ENCODE measurements at regions not wholly inside any gene's neighbourhood (a gene's known extent, or its start where the extent isn't known, plus 50 kb on each side); places are given as distances from the start of the nearest gene placed in this dataset.
"Not testable (repeated sequence)": the region's sequence is repeated elsewhere in the genome, so short reads cannot be mapped to it uniquely, and the experiment has no call there.

DNA sequence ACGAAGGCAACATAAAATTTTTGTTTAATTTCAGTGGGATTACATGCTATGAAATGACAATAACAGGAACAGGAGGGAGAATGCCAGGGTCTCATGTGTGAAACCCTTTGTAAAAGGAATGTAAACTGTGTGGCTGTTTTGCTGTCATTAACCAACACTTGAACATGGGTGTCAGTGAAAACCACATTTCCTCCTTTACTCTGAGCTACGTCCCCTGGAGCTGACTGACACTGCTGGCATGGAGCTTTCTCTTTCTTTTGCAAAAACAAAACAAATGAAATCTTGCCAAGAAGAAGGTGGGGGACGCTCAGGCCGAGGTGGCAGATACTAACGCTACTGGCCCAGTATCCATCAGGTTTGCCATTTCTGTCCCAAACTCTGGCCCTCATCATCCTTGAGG is 121.4 kb downstream of the DMRT2 start:
- Histone ChIP-seq H3K4me3 (ENCODE audit: insufficient read length, low read depth) (no peak overlapping the region), H3K9me3 (ENCODE audit: insufficient read depth, low read length) (peaks cover 15% of the 10 kb centered on the region), H3K36me3 (ENCODE audit: insufficient read depth, insufficient read length, low read length) (no peaks in the 10 kb centered on the region), H3K9ac (ENCODE audit: insufficient read length, low read depth) (no peak overlapping the region), H3K27me3 (ENCODE audit: insufficient read depth, insufficient read length) (no peaks in the 10 kb centered on the region), H3K4me1 (ENCODE audit: insufficient read depth, insufficient read length) (no peaks in the 10 kb centered on the region)
- no peak for TF ChIP-seq YY1 (IDR thresholded peaks at IDR 0.05; ENCODE audit: insufficient read depth, insufficient read length)
- no peak for TF ChIP-seq SUZ12 (IDR thresholded peaks at IDR 0.05; ENCODE audit: extremely low read depth, insufficient read depth, insufficient read length)
- no peak for TF ChIP-seq ZNF274 (IDR thresholded peaks at IDR 0.05; ENCODE audit: low read depth, low read length)
- no peak for DNase-seq (ENCODE audit: low read depth, low spot score)

DNA sequence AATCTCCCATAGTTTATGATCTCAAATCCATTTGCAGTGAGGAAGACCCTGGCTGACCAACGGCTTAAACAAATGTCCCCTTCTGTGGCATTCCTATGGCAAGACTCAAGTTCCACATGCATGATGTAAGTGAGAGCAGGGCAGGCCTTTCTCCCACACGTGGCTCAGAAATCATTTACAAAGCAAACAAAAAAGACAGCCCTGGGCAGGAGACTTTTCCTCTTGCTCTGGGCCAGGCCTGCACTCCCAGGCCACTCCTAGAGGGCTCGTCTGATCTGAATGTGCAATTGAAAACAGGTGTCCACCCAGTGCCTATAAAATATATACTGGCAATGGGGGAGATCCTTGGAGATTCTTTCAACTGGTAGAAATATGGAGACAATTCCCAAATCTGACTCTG is 123.1 kb downstream of the DMRT2 start:
- Histone ChIP-seq H3K9me3 (ENCODE audit: insufficient read depth, low read length) (peaks cover 10% of the 10 kb centered on the region), H3K4me1 (ENCODE audit: insufficient read depth, insufficient read length) (no peaks in the 10 kb centered on the region), H3K9ac (ENCODE audit: insufficient read length, low read depth) (no peak overlapping the region), H3K27me3 (ENCODE audit: insufficient read depth, insufficient read length) (no peaks in the 10 kb centered on the region), H3K36me3 (ENCODE audit: insufficient read depth, insufficient read length, low read length) (no peaks in the 10 kb centered on the region), H3K4me3 (ENCODE audit: insufficient read length, low read depth) (no peak overlapping the region)
- no peak for DNase-seq (ENCODE audit: low read depth, low spot score)
- TF ChIP-seq ZNF274 (IDR thresholded peaks at IDR 0.05; ENCODE audit: low read depth, low read length) (no peak), SUZ12 (IDR thresholded peaks at IDR 0.05; ENCODE audit: extremely low read depth, insufficient read depth, insufficient read length) (no peak), YY1 (IDR thresholded peaks at IDR 0.05; ENCODE audit: insufficient read depth, insufficient read length) (no peak)

DNA sequence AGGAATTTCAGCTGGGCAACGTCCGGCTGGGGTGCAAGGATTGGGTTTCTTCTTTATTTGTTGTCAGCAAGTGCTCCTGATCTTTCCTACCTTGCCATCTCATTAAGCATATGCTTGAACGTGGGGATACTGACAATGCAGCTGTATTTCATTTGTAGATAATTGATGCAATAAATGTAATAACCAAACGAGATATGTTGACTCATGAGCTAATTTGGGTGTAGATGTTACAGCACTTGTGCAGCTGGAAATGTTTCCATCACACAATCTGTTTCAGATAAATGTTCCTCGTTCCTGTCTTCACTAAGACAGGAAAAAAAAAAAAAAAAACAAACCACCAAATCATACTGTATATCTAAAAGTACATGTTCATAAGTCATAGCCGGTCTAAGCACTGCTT is 123.8 kb downstream of the DMRT2 start:
- DNase-seq (ENCODE audit: low read depth, low spot score): no peak
- Histone ChIP-seq H3K4me1 (ENCODE audit: insufficient read depth, insufficient read length) (no peaks in the 10 kb centered on the region), H3K9me3 (ENCODE audit: insufficient read depth, low read length) (0 out of 2 replicates have a peak, but pooled peaks cover 6% of the 10 kb centered on the region), H3K36me3 (ENCODE audit: insufficient read depth, insufficient read length, low read length) (no peaks in the 10 kb centered on the region), H3K9ac (ENCODE audit: insufficient read length, low read depth) (no peak overlapping the region), H3K4me3 (ENCODE audit: insufficient read length, low read depth) (no peak overlapping the region), H3K27me3 (ENCODE audit: insufficient read depth, insufficient read length) (no peaks in the 10 kb centered on the region)
- TF ChIP-seq ZNF274 (IDR thresholded peaks at IDR 0.05; ENCODE audit: low read depth, low read length) (no peak), SUZ12 (IDR thresholded peaks at IDR 0.05; ENCODE audit: extremely low read depth, insufficient read depth, insufficient read length) (no peak), YY1 (IDR thresholded peaks at IDR 0.05; ENCODE audit: insufficient read depth, insufficient read length) (no peak)

DNA sequence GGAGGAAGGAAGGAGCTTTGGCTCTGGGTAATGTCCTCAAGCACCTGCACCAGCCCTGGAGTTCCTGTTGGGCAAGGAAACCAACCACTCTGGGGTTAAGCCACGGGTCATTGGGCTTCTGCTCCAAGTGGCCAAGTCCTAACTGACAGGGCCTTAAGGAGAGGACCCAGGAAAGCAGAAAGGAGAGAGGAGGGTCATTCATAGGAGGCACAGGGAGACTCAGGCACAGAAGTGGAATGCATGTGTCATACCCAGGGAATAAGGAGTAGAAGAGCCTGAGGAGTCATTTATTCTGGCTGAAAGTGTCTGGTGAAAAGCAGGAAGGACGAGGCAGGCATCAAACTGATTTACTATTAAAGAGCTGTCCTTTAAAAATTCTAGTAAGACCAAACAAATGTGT is 129.2 kb downstream of the DMRT2 start:
- Histone ChIP-seq H3K4me1 (ENCODE audit: insufficient read depth, insufficient read length) (no peaks in the 10 kb centered on the region), H3K36me3 (ENCODE audit: insufficient read depth, insufficient read length, low read length) (no peaks in the 10 kb centered on the region), H3K4me3 (ENCODE audit: insufficient read length, low read depth) (no peak overlapping the region), H3K27me3 (ENCODE audit: insufficient read depth, insufficient read length) (no peaks in the 10 kb centered on the region), H3K9me3 (ENCODE audit: insufficient read depth, low read length) (0 out of 2 replicates have a peak, but pooled peaks cover 3% of the 10 kb centered on the region), H3K9ac (ENCODE audit: insufficient read length, low read depth) (no peak overlapping the region)
- no peak for DNase-seq (ENCODE audit: low read depth, low spot score)
- no peak for TF ChIP-seq SUZ12 (IDR thresholded peaks at IDR 0.05; ENCODE audit: extremely low read depth, insufficient read depth, insufficient read length)
- no peak for TF ChIP-seq ZNF274 (IDR thresholded peaks at IDR 0.05; ENCODE audit: low read depth, low read length)
- TF ChIP-seq YY1 (IDR thresholded peaks at IDR 0.05; ENCODE audit: insufficient read depth, insufficient read length): no peak

DNA sequence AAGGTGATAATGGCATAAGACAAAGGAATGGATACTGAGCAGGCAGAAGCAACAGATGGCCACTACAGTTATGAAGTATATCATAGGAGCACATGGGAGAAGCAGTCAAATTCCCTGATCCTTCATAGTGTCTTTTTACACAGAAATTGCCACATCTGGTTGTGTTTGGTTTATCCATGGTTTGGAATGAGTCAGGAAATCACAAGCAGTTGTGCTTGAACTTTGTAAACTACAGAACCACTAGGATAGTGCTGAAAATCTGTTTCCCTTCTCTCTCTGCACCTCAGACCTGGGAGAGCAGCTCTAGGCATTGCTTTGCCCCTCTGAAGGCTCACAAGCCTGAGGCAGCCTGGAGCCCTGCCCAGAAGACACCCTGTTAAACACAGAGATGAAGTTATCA is 134.0 kb downstream of the DMRT2 start:
- DNase-seq (ENCODE audit: low read depth, low spot score): no peak
- no peaks in the 10 kb centered on the region for H3K4me1 ChIP-seq (ENCODE audit: insufficient read depth, insufficient read length)
- H3K4me3 ChIP-seq (ENCODE audit: insufficient read length, low read depth): no peak overlapping the region
- H3K27me3 ChIP-seq (ENCODE audit: insufficient read depth, insufficient read length): no peaks in the 10 kb centered on the region
- no peak overlapping the region for H3K9ac ChIP-seq (ENCODE audit: insufficient read length, low read depth)
- H3K9me3 ChIP-seq (ENCODE audit: insufficient read depth, low read length): peaks cover 14% of the 10 kb centered on the region; the same call in 1 of the 2 replicates
- TF ChIP-seq YY1 (IDR thresholded peaks at IDR 0.05; ENCODE audit: insufficient read depth, insufficient read length) (no peak), ZNF274 (IDR thresholded peaks at IDR 0.05; ENCODE audit: low read depth, low read length) (no peak), SUZ12 (IDR thresholded peaks at IDR 0.05; ENCODE audit: extremely low read depth, insufficient read depth, insufficient read length) (no peak)
- no peaks in the 10 kb centered on the region for H3K36me3 ChIP-seq (ENCODE audit: insufficient read depth, insufficient read length, low read length)

DNA sequence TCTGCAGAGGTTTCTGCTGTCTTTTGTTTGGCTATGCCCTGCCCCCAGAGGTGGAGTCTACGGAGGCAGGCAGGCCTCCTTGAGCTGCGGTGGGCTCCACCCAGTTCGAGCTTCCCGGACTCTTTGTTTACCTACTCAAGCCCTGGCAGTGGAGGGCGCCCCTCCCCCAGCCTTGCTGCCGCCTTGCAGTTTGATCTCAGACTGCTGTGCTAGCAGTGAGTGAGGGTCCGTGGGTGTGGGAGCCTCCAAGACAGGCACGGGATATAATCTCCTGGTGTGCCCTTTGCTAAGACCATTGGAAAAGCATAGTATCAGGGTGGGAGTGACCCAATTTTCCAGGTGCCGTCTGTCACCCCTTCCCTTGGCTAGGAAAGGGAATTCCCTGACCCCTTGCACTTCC is 137.0 kb downstream of the DMRT2 start:
- DNase-seq (ENCODE audit: low read depth, low spot score); H3K4me1 ChIP-seq (ENCODE audit: insufficient read depth, insufficient read length); H3K36me3 ChIP-seq (ENCODE audit: insufficient read depth, insufficient read length, low read length); H3K27me3 ChIP-seq (ENCODE audit: insufficient read depth, insufficient read length); H3K9ac ChIP-seq (ENCODE audit: insufficient read length, low read depth); H3K4me3 ChIP-seq (ENCODE audit: insufficient read length, low read depth): not testable (repeated sequence)
- H3K9me3 ChIP-seq (ENCODE audit: insufficient read depth, low read length): peaks cover 14% of the 10 kb centered on the region; the same call in 1 of the 2 replicates

DNA sequence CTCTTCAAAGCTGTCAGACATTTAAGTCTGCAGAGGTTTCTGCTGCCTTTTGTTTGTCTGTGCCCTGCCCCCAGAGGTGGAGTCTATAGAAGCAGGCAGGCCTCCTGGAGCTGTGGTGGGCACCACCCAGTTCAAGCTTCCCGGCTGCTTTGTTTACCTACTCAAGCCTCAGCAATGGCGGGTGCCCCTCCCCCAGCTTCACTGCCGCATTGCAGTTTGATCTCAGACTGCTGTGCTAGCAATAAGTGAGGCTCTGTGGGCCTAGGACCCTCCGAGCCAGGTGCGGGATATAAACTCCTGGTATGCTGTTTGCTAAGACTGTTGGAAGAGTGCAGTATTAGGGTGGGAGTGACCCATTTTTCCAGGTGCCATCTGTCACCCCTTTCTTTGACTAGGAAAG is 145.5 kb downstream of the DMRT2 start:
- H3K4me1 ChIP-seq (ENCODE audit: insufficient read depth, insufficient read length); H3K9ac ChIP-seq (ENCODE audit: insufficient read length, low read depth); H3K27me3 ChIP-seq (ENCODE audit: insufficient read depth, insufficient read length); H3K4me3 ChIP-seq (ENCODE audit: insufficient read length, low read depth); DNase-seq (ENCODE audit: low read depth, low spot score); H3K9me3 ChIP-seq (ENCODE audit: insufficient read depth, low read length); H3K36me3 ChIP-seq (ENCODE audit: insufficient read depth, insufficient read length, low read length): not testable (repeated sequence)

DNA sequence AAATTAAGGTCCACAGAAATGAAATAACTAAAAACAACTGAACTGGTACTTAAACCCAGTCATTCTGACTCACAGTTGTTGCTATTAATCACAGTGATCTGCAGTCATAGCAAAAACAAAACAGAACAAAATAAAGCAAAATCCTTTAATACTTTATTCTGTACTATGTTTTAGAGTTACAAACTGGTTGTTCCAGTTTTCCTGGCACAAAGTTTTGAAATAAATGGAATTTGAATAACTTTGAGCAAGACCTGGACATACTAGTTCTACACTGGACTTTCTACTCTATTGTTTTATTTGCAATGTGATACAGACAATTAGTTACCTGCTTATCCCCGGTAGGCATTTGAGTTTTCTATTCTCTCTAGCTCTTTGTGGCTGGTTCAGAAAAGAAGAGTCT is 147.9 kb downstream of the DMRT2 start:
- H3K27me3 ChIP-seq (ENCODE audit: insufficient read depth, insufficient read length): no peaks in the 10 kb centered on the region
- no peak overlapping the region for H3K4me3 ChIP-seq (ENCODE audit: insufficient read length, low read depth)
- H3K36me3 ChIP-seq (ENCODE audit: insufficient read depth, insufficient read length, low read length): no peaks in the 10 kb centered on the region
- no peak overlapping the region for H3K9ac ChIP-seq (ENCODE audit: insufficient read length, low read depth)
- TF ChIP-seq SUZ12 (IDR thresholded peaks at IDR 0.05; ENCODE audit: extremely low read depth, insufficient read depth, insufficient read length): no peak
- TF ChIP-seq YY1 (IDR thresholded peaks at IDR 0.05; ENCODE audit: insufficient read depth, insufficient read length): no peak
- no peak for TF ChIP-seq ZNF274 (IDR thresholded peaks at IDR 0.05; ENCODE audit: low read depth, low read length)
- H3K9me3 ChIP-seq (ENCODE audit: insufficient read depth, low read length): no peaks in the 10 kb centered on the region
- no peak for DNase-seq (ENCODE audit: low read depth, low spot score)
- no peaks in the 10 kb centered on the region for H3K4me1 ChIP-seq (ENCODE audit: insufficient read depth, insufficient read length)

Data from NT2/D1 (cell line).